HG02759 (cell line): ENCODE measurements at regions not wholly inside any gene's neighbourhood (a gene's known extent, or its start where the extent isn't known, plus 50 kb on each side); places are given as distances from the start of the nearest gene placed in this dataset.
A peak's percentile ranks its signal among the peaks of the same experiment; 100 is the strongest.
"Not testable (repeated sequence)": the region's sequence is repeated elsewhere in the genome, so short reads cannot be mapped to it uniquely, and the experiment has no call there.

Experiments
- ATAC-seq: cut with Tn5 transposase; IDR thresholded peaks from one replicate; pipeline ENCODE4 v1.9.1; 2021; ENCODE audit warnings: mild to moderate bottlenecking, moderate library complexity; ENCODE audit not compliant: unreplicated experiment

DNA sequence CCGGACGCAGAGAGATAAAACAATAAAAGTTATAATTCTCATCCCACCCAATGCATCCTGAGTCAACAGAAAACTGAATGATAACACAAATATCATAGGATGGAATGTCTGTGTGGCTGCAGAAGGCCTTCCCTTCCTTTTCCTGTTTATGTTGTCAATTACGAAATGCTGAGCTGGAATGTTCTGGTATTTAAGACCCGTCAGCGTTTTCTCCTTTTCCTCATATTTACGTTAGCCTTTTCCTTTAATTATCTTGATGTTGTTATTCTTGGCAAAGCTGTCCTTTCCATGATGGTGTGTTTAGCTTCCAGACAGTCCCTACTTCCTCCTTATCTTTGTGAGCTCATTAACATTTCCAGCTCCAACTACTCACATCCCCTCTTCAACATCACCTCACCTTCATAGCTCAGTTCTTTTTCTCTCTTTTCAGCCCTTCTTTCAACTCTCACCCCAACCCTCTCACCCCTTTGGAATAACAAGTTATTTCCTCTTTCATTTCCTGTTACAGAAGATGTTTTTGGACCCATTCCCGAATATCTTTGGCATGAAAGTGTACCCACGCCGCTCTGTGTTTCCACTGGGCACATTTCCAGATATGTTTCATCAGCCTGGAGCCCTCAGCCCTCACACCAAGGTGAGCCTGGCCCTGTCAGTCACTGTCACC, 221.6 kb downstream of the NR2F1-AS1 start:
- ATAC-seq: no peak

DNA sequence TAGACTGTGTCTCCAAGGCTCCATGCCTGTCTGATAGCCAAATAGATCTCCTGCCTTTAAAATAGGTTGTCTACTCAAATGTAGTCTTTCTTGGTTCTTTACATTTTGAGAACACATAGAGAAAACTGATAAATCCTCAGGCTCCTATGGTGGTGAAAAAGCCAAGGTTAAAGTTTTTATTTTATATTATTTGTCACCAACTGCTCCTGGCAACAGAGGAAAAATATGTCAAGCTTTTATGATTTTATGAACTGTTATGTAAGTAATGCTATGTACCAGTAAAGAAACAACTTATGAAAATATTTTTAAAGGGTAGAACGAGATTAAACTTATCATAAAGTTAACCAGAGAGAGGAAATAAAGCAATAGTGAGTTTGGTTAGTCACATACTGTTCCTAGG, 222.8 kb downstream of the NR2F1-AS1 start:
- ATAC-seq: no peak

DNA sequence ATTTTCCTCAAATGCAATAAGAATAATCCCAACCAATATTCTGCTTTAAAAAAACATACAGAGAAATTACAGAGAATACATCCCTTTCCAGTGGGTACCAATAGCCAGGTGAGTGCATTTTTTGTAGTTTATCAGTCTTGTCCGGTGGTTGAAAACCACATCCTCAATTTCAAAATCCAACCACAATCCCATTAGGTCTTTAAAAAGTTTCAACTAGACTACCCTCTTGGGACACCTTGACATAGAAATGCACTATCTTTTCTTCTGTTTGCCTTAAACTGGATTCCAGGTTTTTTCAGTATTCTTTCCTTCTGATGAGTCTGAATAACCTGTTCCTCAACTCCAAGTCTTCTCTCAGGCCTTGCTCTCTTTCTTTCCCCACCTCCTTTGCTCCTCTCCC, 223.3 kb downstream of the NR2F1-AS1 start:
- no peak for ATAC-seq

DNA sequence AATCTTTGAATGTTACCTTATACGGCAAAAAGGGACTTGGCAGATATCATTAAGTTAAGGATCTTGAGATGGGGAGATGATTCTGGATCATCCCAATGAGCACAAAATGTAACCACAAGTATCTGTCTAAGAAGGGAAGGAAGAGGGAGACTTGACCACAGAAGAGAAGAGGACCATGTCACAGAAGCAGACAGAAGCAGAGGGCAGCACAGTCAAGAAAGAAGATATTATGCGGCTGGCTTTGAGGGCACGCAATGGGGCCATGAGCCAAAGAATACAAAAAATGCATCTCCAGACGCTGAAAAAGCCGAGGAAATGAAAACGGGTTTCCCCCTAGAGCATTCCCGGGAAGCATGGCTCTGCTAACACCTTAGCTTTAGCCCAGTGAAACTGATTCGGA, 225.3 kb downstream of the NR2F1-AS1 start:
- ATAC-seq: no peak

DNA sequence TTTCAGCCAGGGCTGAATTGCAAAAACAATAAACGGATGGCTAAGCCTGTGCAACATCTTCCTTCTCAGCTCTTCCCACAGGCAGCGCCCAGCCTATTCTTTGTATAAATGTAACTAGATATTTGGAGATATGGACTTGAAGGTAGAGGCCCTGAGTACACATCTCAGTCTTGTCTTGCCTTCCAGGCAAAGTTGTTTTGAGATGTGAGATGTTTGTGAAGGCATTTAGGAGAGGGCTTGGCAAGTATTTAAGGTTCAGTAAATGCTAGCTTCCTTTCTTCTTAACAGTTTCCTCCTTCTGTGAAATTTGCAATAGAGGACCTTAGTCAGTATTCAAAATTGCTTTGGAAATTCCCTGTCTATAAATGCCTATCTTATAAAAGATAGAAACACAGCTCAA, 228.8 kb downstream of the NR2F1-AS1 start:
- no peak for ATAC-seq

DNA sequence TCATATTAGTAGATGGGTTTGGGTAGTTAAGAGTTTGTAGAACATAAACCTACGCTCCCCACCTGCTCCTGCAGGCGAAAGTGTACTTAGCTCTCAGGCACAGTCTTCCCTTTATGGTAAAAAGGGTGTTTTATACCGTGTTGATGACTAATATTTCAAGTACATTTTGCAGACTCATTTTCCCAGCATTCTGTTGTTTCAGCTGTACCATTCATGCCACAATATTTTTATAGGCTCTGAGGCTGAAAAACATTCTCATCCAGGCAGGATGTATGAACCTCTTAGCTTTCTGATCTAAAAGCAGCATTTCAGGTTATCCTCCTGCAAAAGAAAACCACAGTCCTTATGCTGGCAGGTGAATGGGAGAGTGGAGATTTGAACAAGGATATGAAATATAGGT, 231.4 kb downstream of the NR2F1-AS1 start:
- no peak for ATAC-seq

DNA sequence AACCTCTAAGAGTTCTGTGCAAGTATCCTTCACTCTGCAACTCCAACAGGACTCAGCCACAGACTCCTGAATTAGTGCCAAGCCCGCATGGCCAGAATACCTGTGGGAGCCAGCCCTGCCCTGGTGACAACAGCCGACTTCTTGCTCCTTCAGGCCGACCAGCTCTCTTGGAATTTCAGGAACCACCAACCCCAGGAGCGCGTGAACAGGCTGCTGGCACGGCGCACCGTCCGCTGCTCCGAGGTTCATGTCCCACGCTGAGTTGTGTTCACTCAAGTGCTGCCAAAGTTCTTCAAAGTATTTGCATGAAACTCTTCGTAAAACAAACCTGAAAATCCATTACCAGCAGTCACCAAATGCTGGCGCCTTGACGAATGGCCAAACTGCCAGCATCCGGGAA, 232.8 kb downstream of the NR2F1-AS1 start:
- ATAC-seq: no peak

DNA sequence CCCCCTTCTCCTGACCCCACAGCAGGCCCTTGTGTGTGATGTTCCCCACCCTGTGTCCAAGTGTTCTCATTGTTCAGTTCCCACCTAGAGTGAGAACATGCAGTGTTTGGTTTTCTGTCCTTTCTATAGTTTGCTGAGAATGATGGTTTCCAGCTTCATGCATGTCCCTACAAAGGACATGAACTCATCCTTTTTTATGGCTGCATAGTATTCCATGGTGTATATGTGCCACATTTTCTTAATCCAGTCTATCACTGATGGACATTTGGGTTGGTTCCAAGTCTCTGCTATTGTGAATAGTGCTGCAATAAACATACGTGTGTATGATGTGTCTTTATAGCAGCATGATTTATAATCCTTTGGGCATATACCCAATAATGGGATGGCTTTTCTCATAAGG, 234.2 kb downstream of the NR2F1-AS1 start:
- not testable (repeated sequence) for ATAC-seq

DNA sequence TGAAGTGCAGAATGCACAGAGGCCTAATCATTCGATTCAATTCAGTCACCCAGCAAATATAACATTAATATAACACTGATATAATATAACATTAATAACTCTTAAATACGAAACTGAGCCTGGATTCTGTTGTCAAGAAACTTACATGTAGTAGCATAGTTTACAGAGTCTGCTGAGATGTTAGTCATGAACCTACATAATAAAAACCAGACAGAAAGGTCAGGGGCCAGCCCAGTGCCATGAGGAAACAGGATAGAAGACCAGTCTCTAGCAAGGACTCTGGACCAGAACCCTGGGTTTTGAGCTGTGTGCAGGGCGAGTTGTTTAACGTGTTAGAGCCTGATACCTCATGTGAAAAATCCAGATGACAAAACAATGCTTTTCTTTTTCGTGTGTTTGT, 234.7 kb downstream of the NR2F1-AS1 start:
- no peak for ATAC-seq

DNA sequence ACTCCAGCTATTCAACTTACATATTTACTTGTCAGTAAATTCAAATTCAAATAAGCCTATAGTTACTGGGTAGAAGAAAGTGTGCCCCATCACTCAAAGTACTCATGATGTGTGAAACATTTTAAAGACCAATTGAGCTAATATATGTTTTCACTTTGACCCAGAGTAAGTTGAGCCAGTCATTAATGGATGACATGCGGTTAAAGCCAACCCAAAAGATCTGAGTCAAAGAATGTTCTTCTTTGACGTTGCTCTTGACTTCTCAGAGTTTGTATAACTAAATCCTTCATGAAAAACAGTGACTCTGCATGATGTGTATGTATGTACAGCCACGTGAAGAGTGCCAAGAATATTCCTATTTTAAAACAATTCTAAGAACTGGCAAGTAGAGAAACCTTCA, 237.4 kb downstream of the NR2F1-AS1 start:
- no peak for ATAC-seq

DNA sequence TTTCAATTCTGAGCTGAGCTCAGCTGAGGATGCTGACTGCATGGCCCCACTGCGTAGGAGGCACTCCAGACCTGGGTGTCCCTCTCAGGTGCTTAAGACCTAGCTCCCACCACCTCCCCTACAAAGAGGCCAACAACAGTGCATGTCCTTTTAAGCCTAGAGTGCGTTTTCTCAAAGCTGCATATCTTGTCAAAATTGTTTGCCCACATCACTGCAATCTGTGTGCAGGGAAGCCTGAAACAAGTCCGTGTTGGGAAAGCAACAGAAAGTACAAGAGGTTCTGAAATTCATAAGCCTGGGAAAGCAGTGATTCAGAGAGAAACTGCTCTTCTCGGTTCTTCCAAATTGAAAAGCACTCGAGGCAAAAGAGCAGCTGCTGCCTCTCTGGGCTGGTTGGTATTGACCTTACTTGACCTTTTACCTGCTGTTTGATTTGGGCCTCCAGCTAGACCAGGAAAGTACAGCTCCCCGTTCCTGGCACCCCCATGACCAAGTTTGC, 238.4 kb downstream of the NR2F1-AS1 start:
- peak; percentile 58 for ATAC-seq

DNA sequence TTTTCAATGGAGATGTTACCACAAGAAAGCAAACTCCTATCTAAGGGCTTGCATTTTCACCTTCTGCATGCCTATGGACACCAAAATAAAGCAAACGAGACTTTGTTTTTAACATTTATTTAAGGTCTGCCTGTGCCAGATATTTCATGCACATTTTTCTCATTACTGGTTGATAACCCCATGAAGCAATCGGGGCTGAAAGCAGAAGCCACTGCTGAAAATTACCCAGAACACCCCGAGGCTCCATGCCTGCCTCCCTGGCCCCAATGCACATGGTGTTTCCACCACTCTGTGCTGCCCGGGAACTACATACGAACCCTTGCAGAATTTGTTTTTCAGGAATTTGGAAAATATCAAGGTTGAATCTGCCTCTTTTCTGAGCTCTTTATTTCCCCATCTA, 240.1 kb downstream of the NR2F1-AS1 start:
- ATAC-seq: no peak

DNA sequence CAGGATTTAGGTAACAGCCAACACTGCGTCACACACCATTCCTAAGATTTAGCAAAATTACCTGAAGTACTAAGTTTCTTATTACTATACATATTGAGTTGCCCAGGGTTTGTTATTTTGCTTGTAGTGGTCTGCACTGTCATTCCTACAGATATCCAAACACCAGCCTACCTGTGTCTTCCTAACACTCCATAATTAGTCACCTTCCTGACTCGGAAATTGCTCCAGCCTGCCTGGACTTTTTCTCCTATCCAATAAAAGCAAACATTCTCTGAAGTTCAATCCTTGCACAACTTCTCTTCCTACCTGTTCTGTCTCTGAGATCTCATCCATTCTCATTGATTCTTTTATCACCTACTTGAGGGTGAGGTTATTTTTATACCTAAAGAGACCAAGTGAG, 243.9 kb downstream of the NR2F1-AS1 start:
- ATAC-seq: no peak

DNA sequence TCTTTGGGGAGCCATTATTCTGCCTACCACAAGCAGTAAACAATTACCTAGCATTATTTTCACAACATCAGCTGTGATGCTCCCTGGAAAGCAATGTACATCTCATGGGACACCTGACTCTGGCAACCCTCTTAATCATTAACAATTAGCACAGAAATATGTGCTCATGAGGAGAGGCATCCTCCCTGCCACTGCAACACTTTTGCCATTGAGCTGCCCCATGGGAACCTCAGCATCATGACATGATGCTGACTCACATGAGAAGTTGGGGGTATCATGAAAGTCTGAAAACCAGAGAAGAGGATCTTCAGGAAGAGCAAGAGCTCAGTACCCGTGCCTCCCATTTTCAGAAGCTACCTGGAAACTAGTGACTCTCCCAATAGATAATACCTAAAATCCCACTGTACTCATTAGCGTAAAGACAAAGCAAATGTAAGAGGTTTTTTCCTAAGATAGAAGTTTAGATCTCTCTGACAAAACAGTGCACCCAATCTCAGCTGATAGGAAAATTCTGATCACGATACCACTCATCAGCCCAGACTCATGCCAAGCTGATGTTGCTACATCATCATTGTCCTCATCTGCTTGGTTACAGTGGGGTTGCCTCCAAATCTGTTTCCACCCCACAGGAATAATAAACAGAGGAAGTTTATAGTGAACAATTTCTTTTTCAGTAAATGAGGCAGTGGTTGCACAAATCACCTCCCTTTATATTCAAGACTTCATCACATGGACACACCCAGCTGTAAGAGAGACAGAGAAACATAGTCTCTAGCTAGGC, 244.5 kb downstream of the NR2F1-AS1 start:
- ATAC-seq: no peak

DNA sequence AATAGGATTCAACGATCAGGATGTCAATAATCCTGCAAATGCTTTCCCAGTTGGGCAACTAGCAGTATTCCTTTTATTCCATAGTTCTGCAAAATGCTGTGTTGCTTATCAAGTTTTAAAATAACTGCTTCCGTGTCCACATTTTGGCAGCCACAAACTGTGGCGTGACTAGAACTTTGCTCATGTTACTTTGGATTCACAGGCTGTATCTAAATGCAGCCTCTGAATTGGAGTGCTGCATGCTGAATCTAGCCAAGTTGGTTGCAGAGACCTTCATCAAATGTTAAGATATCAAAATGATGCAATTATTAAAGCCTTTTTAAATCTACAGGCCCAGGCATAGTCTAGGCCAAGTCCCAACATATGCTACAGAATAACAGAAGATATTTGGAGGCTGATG, 249.2 kb downstream of the NR2F1-AS1 start:
- ATAC-seq: no peak

DNA sequence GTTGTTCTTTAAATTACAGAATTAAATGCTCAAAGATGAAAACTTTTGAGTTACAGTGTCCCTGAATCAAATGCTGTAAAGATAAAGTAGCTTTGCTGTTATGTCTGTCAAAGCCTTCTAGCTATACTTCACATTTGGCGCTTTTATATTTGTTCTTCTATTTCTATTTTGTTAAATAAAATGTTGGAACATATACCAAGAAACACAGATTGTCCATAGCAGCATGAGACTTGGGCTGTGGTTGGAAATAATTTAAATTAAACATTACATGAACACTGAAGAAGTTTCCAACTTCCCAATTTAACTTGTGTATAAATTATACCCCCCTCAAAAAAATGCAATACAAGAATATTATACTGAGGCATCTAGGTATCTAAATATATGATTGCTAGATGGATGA, 249.8 kb downstream of the NR2F1-AS1 start:
- ATAC-seq: no peak

DNA sequence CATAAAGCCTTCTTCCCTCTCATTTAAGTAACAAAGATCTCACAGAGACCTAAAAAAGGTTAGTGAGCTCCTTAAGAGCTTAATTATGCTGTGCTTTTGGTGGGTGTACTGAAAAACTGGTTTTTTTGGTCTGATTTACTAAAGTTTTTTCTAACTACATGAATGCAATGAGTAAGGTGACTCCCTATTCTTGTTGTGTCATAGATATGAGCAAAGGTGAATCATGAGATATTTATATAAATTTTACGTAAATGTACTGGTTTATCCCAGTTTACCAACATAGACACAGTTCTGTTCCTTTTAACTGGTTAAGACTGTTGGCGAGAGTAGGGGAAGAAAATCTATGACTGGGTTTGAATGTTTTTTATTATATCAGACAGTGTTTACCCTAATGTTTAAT, 250.5 kb downstream of the NR2F1-AS1 start:
- no peak for ATAC-seq

DNA sequence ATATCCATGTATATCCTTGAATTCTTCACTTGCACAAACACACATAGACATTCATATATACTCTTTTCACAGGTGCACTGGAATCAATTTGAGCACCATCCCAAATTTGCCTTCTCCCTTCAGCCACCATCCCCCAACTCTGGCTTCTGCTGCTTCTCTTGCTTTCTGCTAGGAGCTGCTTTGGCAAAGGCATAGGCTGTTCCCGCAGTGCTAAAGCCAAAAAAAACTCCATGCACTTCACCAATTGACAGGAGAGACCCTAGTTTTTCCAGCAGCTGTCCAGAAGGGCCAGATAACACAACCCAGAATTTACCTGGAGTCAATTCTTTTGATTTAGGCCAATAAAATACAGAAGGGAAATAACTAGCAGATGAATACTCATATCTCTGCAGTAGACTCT, 251.3 kb downstream of the NR2F1-AS1 start:
- no peak for ATAC-seq

DNA sequence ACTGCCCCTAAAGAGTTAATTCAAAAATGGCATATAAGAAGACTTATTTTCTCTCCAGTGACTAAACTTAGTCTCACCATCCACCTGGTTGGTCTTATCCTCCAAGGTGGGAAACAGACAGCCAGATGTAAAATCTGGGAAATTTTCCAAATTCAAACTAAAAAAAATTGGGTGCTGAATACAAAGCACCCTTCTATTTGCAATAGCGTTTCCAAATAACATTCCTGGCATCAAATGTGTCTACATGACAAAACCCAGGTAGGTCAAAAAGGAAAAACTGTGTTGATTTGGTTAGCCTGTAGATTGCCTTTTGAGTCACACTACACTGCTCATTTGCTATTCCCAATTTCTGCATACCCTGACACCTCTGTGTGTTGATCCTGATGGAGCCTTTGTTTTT, 252.2 kb downstream of the NR2F1-AS1 start:
- no peak for ATAC-seq

DNA sequence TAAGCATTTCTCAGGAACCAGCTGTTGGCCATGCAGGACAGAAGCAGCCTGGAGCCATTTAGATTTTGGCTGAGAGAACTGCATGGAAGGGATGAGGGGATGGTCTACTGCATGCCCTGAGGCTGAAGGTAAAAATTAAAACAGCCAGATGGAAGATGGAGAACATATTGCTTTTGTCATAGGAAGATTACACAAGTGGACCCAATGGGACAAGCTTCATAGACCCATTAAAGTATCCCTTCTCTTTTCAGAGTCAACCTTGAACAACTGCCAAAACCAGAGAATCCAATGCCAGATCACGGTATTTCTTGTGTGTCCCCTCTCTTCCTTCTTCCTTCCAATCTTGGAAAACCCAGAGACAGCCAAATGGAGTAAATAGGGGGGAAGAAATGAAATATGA, 253.4 kb downstream of the NR2F1-AS1 start:
- ATAC-seq: no peak

DNA sequence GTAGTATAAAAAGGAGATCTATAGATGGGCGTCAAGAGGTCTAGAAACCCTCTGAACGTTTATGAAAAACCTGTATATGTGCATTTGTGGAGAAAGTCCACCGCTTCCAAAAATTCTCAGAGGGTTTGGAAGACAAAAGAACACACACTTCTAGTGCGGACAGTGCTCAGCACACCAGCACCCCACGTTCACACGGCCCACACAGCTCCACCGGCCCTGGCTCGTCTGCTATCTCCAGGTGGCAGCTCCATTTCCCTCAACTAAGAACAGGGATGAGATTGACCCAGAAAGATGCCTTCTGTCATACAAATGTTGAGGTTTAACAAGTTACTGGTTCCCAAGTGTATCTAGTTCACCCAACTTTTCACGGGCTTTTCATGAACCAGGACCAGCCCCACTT, 255.1 kb downstream of the NR2F1-AS1 start:
- no peak for ATAC-seq
